Uterus (tissue), 2 donors: ENCODE measurements at regions not wholly inside any gene's neighbourhood (a gene's known extent, or its start where the extent isn't known, plus 50 kb on each side); places are given as distances from the start of the nearest gene placed in this dataset.

Experiments used
- POLR2A ChIP-seq, 2 donors: fragments of 450-650 bp; IDR thresholded peaks; one replicate each; pipeline ENCODE4 v1.6.1; 2016; ENCODE audit warnings: antibody characterized with exemption in 2 of 2, mild to moderate bottlenecking in 1 of 2, moderate library complexity in 1 of 2
- TF ChIP-seq, protein P1 (sequence below), 4 experiments: fragments of 200-600 bp in 2 of 4; fragments of 450-650 bp in 2 of 4; sonication (generic) in 2 of 4; IDR thresholded peaks; one replicate each; pipeline ENCODE4 v1.5.1; 2016 to 2019; ENCODE audit warnings: antibody characterized with exemption in 4 of 4, mild to moderate bottlenecking in 2 of 4, moderate library complexity in 1 of 4

DNA sequence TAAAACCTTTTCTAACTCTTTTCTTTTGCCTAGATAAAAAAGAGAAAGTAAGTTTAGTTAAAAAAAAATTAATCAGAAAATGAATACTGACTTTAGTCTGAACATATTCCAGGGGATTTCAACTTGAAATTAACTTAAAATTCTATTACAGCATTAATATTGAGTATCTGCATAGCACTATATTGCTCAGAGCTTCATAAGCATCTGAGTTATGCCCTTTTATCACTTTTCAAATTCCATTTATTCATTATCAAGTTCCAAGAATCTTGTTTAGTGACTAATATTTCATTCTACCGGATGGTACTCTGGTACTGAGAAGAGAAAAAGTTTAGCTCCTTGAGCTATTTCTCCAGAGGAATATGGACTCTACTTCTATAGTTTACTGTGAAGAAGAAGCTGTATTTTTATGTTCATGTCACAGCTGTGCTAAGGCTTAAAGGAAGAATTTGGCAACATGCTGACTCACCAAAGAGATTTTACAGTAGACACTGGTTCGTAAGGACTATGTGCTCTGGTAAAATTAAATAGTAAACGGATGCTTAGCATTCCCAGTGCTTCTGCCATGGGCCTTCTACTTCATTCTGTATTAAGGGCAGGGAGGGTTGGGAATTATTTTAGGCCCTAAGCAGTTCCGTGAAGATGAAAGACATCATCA, 285.2 kb upstream of the SEMA6A start:
- no peak for TF ChIP-seq POLR2A (IDR thresholded peaks at IDR 0.05)
- TF ChIP-seq, protein P1, sequence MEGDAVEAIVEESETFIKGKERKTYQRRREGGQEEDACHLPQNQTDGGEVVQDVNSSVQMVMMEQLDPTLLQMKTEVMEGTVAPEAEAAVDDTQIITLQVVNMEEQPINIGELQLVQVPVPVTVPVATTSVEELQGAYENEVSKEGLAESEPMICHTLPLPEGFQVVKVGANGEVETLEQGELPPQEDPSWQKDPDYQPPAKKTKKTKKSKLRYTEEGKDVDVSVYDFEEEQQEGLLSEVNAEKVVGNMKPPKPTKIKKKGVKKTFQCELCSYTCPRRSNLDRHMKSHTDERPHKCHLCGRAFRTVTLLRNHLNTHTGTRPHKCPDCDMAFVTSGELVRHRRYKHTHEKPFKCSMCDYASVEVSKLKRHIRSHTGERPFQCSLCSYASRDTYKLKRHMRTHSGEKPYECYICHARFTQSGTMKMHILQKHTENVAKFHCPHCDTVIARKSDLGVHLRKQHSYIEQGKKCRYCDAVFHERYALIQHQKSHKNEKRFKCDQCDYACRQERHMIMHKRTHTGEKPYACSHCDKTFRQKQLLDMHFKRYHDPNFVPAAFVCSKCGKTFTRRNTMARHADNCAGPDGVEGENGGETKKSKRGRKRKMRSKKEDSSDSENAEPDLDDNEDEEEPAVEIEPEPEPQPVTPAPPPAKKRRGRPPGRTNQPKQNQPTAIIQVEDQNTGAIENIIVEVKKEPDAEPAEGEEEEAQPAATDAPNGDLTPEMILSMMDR (IDR thresholded peaks at IDR 0.05): no peak
